ENCODE measurements at regions not wholly inside any gene's neighbourhood (a gene's known extent, or its start where the extent isn't known, plus 50 kb on each side); places are given as distances from the start of the nearest gene placed in this dataset.
A peak's percentile ranks its signal among the peaks of the same experiment; 100 is the strongest.

- H3K27ac ChIP-seq (ENCODE audit: low read depth in 1 of 2, low read length in 1 of 2) = no peak overlapping the region
- no peaks in the 10 kb centered on the region for H3K9me3 ChIP-seq (ENCODE audit: control insufficient read depth in 2 of 2, insufficient read depth in 1 of 2, low read length in 1 of 2)
- WGBS = 95% methylated on average over 3 of the region's 3 CpGs
- H3K27me3 ChIP-seq (ENCODE audit: control insufficient read depth in 2 of 2, insufficient read depth in 1 of 2, low read length in 1 of 2) = no peaks in the 10 kb centered on the region
- no peak overlapping the region for H3K4me3 ChIP-seq (ENCODE audit: low read length in 2 of 2)
- DNase-seq (ENCODE audit: low read depth in 6 of 9, low spot score in 9 of 9) = no peak
- no peaks in the 10 kb centered on the region for H3K4me1 ChIP-seq (ENCODE audit: control insufficient read depth in 2 of 2, insufficient read depth in 2 of 2, low read length in 2 of 2)
- no peaks in the 10 kb centered on the region for H3K36me3 ChIP-seq (ENCODE audit: control insufficient read depth in 2 of 2, insufficient read depth in 2 of 2, low read length in 1 of 2)
Observed at GRCh38 chr7:94067506-94067905, 63.4 kb upstream of the BET1 start.

GRCh38 chr7:94069162-94069739 is 65.1 kb upstream of the BET1 start:
- 66% methylated on average over 7 of the region's 7 CpGs for WGBS
- Histone ChIP-seq H3K36me3 (ENCODE audit: control insufficient read depth in 2 of 2, insufficient read depth in 2 of 2, low read length in 1 of 2) (no peaks in the 10 kb centered on the region), H3K27me3 (ENCODE audit: control insufficient read depth in 2 of 2, insufficient read depth in 1 of 2, low read length in 1 of 2) (no peaks in the 10 kb centered on the region), H3K4me1 (ENCODE audit: control insufficient read depth in 2 of 2, insufficient read depth in 2 of 2, low read length in 2 of 2) (no peaks in the 10 kb centered on the region), H3K27ac (ENCODE audit: low read depth in 1 of 2, low read length in 1 of 2) (no peak overlapping the region), H3K4me3 (ENCODE audit: low read length in 2 of 2) (no peak overlapping the region), H3K9me3 (ENCODE audit: control insufficient read depth in 2 of 2, insufficient read depth in 1 of 2, low read length in 1 of 2) (no peaks in the 10 kb centered on the region)
- DNase-seq (ENCODE audit: low read depth in 6 of 9, low spot score in 9 of 9) = no peak

- no peaks in the 10 kb centered on the region for H3K4me1 ChIP-seq (ENCODE audit: control insufficient read depth in 2 of 2, insufficient read depth in 2 of 2, low read length in 2 of 2)
- 97% methylated on average over 5 of the region's 5 CpGs for WGBS
- H3K27ac ChIP-seq (ENCODE audit: low read depth in 1 of 2, low read length in 1 of 2) = no peak overlapping the region
- H3K36me3 ChIP-seq (ENCODE audit: control insufficient read depth in 2 of 2, insufficient read depth in 2 of 2, low read length in 1 of 2) = no peaks in the 10 kb centered on the region
- no peaks in the 10 kb centered on the region for H3K27me3 ChIP-seq (ENCODE audit: control insufficient read depth in 2 of 2, insufficient read depth in 1 of 2, low read length in 1 of 2)
- no peak overlapping the region for H3K4me3 ChIP-seq (ENCODE audit: low read length in 2 of 2)
- DNase-seq (ENCODE audit: low read depth in 6 of 9, low spot score in 9 of 9) = no peak
- no peaks in the 10 kb centered on the region for H3K9me3 ChIP-seq (ENCODE audit: control insufficient read depth in 2 of 2, insufficient read depth in 1 of 2, low read length in 1 of 2)
Observed at GRCh38 chr7:94080551-94080950, 76.4 kb upstream of the BET1 start.

GRCh38 chr7:94082126-94082525 is 78.0 kb upstream of the BET1 start:
- H3K27ac ChIP-seq (ENCODE audit: low read depth in 1 of 2, low read length in 1 of 2) = no peak overlapping the region
- DNase-seq (ENCODE audit: low read depth in 6 of 9, low spot score in 9 of 9) = no peak
- H3K4me3 ChIP-seq (ENCODE audit: low read length in 2 of 2) = no peak overlapping the region
- H3K4me1 ChIP-seq (ENCODE audit: control insufficient read depth in 2 of 2, insufficient read depth in 2 of 2, low read length in 2 of 2) = no peaks in the 10 kb centered on the region
- no peaks in the 10 kb centered on the region for H3K9me3 ChIP-seq (ENCODE audit: control insufficient read depth in 2 of 2, insufficient read depth in 1 of 2, low read length in 1 of 2)
- H3K27me3 ChIP-seq (ENCODE audit: control insufficient read depth in 2 of 2, insufficient read depth in 1 of 2, low read length in 1 of 2) = no peaks in the 10 kb centered on the region
- H3K36me3 ChIP-seq (ENCODE audit: control insufficient read depth in 2 of 2, insufficient read depth in 2 of 2, low read length in 1 of 2) = no peaks in the 10 kb centered on the region

- DNase-seq (ENCODE audit: low read depth in 6 of 9, low spot score in 9 of 9) = peak; percentile 6 to 68 (median 21)
- H3K36me3 ChIP-seq (ENCODE audit: control insufficient read depth in 2 of 2, insufficient read depth in 2 of 2, low read length in 1 of 2) = no peaks in the 10 kb centered on the region
- 25% methylated on average over 6 of the region's 6 CpGs for WGBS
- no peak overlapping the region for H3K4me3 ChIP-seq (ENCODE audit: low read length in 2 of 2)
- H3K27ac ChIP-seq (ENCODE audit: low read depth in 1 of 2, low read length in 1 of 2) = no peak overlapping the region
- no peaks in the 10 kb centered on the region for H3K4me1 ChIP-seq (ENCODE audit: control insufficient read depth in 2 of 2, insufficient read depth in 2 of 2, low read length in 2 of 2)
- no peaks in the 10 kb centered on the region for H3K9me3 ChIP-seq (ENCODE audit: control insufficient read depth in 2 of 2, insufficient read depth in 1 of 2, low read length in 1 of 2)
- no peaks in the 10 kb centered on the region for H3K27me3 ChIP-seq (ENCODE audit: control insufficient read depth in 2 of 2, insufficient read depth in 1 of 2, low read length in 1 of 2)
Observed at GRCh38 chr7:94087664-94088352, 83.7 kb upstream of the BET1 start.

- no peaks in the 10 kb centered on the region for H3K9me3 ChIP-seq (ENCODE audit: control insufficient read depth in 2 of 2, insufficient read depth in 1 of 2, low read length in 1 of 2)
- H3K36me3 ChIP-seq (ENCODE audit: control insufficient read depth in 2 of 2, insufficient read depth in 2 of 2, low read length in 1 of 2) = no peaks in the 10 kb centered on the region
- no peak overlapping the region for H3K27ac ChIP-seq (ENCODE audit: low read depth in 1 of 2, low read length in 1 of 2)
- no peak overlapping the region for H3K4me3 ChIP-seq (ENCODE audit: low read length in 2 of 2)
- no peaks in the 10 kb centered on the region for H3K4me1 ChIP-seq (ENCODE audit: control insufficient read depth in 2 of 2, insufficient read depth in 2 of 2, low read length in 2 of 2)
- no peaks in the 10 kb centered on the region for H3K27me3 ChIP-seq (ENCODE audit: control insufficient read depth in 2 of 2, insufficient read depth in 1 of 2, low read length in 1 of 2)
- DNase-seq (ENCODE audit: low read depth in 6 of 9, low spot score in 9 of 9) = no peak
Observed at GRCh38 chr7:94088560-94088959, 84.4 kb upstream of the BET1 start.

- Histone ChIP-seq H3K9me3 (ENCODE audit: control insufficient read depth in 2 of 2, insufficient read depth in 1 of 2, low read length in 1 of 2) (no peaks in the 10 kb centered on the region), H3K27me3 (ENCODE audit: control insufficient read depth in 2 of 2, insufficient read depth in 1 of 2, low read length in 1 of 2) (no peaks in the 10 kb centered on the region), H3K4me1 (ENCODE audit: control insufficient read depth in 2 of 2, insufficient read depth in 2 of 2, low read length in 2 of 2) (no peaks in the 10 kb centered on the region), H3K27ac (ENCODE audit: low read depth in 1 of 2, low read length in 1 of 2) (no peak overlapping the region), H3K36me3 (ENCODE audit: control insufficient read depth in 2 of 2, insufficient read depth in 2 of 2, low read length in 1 of 2) (no peaks in the 10 kb centered on the region), H3K4me3 (ENCODE audit: low read length in 2 of 2) (no peak overlapping the region)
- WGBS = 90% methylated on average over 4 of the region's 4 CpGs
- no peak for DNase-seq (ENCODE audit: low read depth in 6 of 9, low spot score in 9 of 9)
Observed at GRCh38 chr7:94089806-94090205, 85.7 kb upstream of the BET1 start.

GRCh38 chr7:94092980-94093379 is 88.8 kb upstream of the BET1 start:
- no peak for DNase-seq (ENCODE audit: low read depth in 6 of 9, low spot score in 9 of 9)
- H3K27ac ChIP-seq (ENCODE audit: low read depth in 1 of 2, low read length in 1 of 2) = no peak overlapping the region
- no peaks in the 10 kb centered on the region for H3K4me1 ChIP-seq (ENCODE audit: control insufficient read depth in 2 of 2, insufficient read depth in 2 of 2, low read length in 2 of 2)
- H3K36me3 ChIP-seq (ENCODE audit: control insufficient read depth in 2 of 2, insufficient read depth in 2 of 2, low read length in 1 of 2) = no peaks in the 10 kb centered on the region
- WGBS = 90% methylated on average over 1 of the region's 1 CpG
- no peak overlapping the region for H3K4me3 ChIP-seq (ENCODE audit: low read length in 2 of 2)
- H3K27me3 ChIP-seq (ENCODE audit: control insufficient read depth in 2 of 2, insufficient read depth in 1 of 2, low read length in 1 of 2) = no peaks in the 10 kb centered on the region
- H3K9me3 ChIP-seq (ENCODE audit: control insufficient read depth in 2 of 2, insufficient read depth in 1 of 2, low read length in 1 of 2) = no peaks in the 10 kb centered on the region

GRCh38 chr7:94094298-94094697 is 90.1 kb upstream of the BET1 start:
- no peak overlapping the region for H3K27ac ChIP-seq (ENCODE audit: low read depth in 1 of 2, low read length in 1 of 2)
- H3K36me3 ChIP-seq (ENCODE audit: control insufficient read depth in 2 of 2, insufficient read depth in 2 of 2, low read length in 1 of 2) = no peaks in the 10 kb centered on the region
- no peaks in the 10 kb centered on the region for H3K4me1 ChIP-seq (ENCODE audit: control insufficient read depth in 2 of 2, insufficient read depth in 2 of 2, low read length in 2 of 2)
- no peaks in the 10 kb centered on the region for H3K27me3 ChIP-seq (ENCODE audit: control insufficient read depth in 2 of 2, insufficient read depth in 1 of 2, low read length in 1 of 2)
- H3K4me3 ChIP-seq (ENCODE audit: low read length in 2 of 2) = no peak overlapping the region
- 91% methylated on average over 1 of the region's 1 CpG for WGBS
- H3K9me3 ChIP-seq (ENCODE audit: control insufficient read depth in 2 of 2, insufficient read depth in 1 of 2, low read length in 1 of 2) = no peaks in the 10 kb centered on the region
- DNase-seq (ENCODE audit: low read depth in 6 of 9, low spot score in 9 of 9) = no peak

Data from thymus (tissue), 11 donors.